ENCODE measurements at regions not wholly inside any gene's neighbourhood (a gene's known extent, or its start where the extent isn't known, plus 50 kb on each side); places are given as distances from the start of the nearest gene placed in this dataset.

DNA sequence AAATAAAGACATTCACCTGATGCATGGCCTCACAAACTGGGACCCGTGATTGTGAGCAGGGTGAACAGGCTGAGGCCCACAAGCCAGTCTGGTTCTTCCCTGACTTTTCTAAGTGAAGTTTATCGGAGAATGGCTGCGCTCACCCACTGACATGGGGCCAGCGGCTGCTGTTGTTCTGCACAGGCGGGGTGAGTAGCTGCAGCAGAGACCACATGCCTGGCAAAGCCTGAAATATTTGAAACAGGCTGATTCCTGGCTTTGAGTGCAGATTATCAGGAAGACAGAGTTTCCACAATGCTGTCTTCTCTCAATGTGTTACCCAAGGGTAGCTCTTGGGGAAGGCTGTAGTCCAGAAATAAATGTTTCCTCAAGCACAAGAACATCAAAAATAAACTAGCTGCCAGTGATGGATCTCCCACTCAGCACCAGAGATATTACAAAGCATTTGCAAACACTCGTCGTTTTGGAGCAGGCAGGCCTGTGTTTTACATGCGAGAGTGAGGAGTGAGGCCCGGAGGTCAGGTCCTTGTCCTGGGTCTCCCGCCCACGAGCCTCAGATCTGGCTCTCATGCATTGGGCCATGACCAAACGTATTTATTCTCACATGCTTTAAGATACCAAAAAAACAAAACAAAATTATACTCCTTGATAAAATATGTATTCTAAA is 647.1 kb downstream of the GALR1 start:
- no peak for TF ChIP-seq POLR2A (IDR thresholded peaks at IDR 0.05; ENCODE audit: low read length)
- TF ChIP-seq GATA1 (IDR thresholded peaks at IDR 0.05; ENCODE audit: low read depth, low read length), result no peak

Measured in erythroblast (primary cell).